Upper lobe of left lung (tissue), 6 donors: ENCODE measurements at regions not wholly inside any gene's neighbourhood (a gene's known extent, or its start where the extent isn't known, plus 50 kb on each side); places are given as distances from the start of the nearest gene placed in this dataset.

Experiments used
- ATAC-seq, 2 donors: fragments of 200-7000 bp; cut with Tn5 transposase; one replicate each; pipeline ENCODE4 v1.9.1; 2022; ENCODE audit warnings: mild to moderate bottlenecking in 2 of 2, moderate library complexity in 2 of 2; ENCODE audit not compliant: low FRiP score in 2 of 2
- DNase-seq, 2 donors: peaks; one replicate each; pipeline ENCODE4 v3.0.0-alpha.2; 2019 to 2020
- H3K27ac ChIP-seq, 4 donors: fragments of 200-600 bp; sonication (generic); one replicate each; pipeline ENCODE4 v1.5.1; 2016 to 2019
- H3K27me3 ChIP-seq, 4 donors: fragments of 200-600 bp; sonication (generic); one replicate each; pipeline ENCODE4 v1.5.1; 2017 to 2019
- H3K36me3 ChIP-seq, 4 donors: fragments of 200-600 bp; sonication (generic); one replicate each; pipeline ENCODE4 v1.5.1; 2016 to 2019
- H3K4me1 ChIP-seq, 4 donors: fragments of 200-600 bp; sonication (generic); one replicate each; pipeline ENCODE4 v1.5.1; 2018 to 2019
- H3K4me3 ChIP-seq, 4 donors: fragments of 200-600 bp; sonication (generic); one replicate each; pipeline ENCODE4 v1.5.1; 2017 to 2019; ENCODE audit warnings: mild to moderate bottlenecking in 2 of 4, moderate library complexity in 1 of 4
- H3K9me3 ChIP-seq, 4 donors: fragments of 200-600 bp; sonication (generic); one replicate each; pipeline ENCODE4 v1.5.1; 2018 to 2019
- EP300 ChIP-seq, 4 donors: sonication (generic); formaldehyde crosslinking; IDR thresholded peaks; one replicate each; pipeline ENCODE4 v1.5.1; 2017; ENCODE audit warnings: antibody characterized with exemption in 4 of 4, control low read depth in 2 of 4
- POLR2A ChIP-seq, 4 donors: fragments of 450-650 bp; IDR thresholded peaks; one replicate each; pipeline ENCODE4 v1.5.1; 2016 to 2017; ENCODE audit warnings: antibody characterized with exemption in 4 of 4, mild to moderate bottlenecking in 2 of 4
- POLR2AphosphoS5 ChIP-seq, 2 donors: sonication (generic); formaldehyde crosslinking; IDR thresholded peaks; one replicate each; pipeline ENCODE4 v1.5.1; 2017; ENCODE audit warnings: antibody characterized with exemption in 2 of 2
- WGBS, 2 donors: methylation state at CpG; one replicate each; pipeline ENCODE4 v1.1.5; 2017 to 2018; 5-methylcytosine and 5-hydroxymethylcytosine counted together
- TF ChIP-seq, protein P1 (sequence below), 6 experiments: fragments of 450-650 bp in 4 of 6; fragments of 200-600 bp in 2 of 6; sonication (generic) in 2 of 6; IDR thresholded peaks; one replicate each; pipeline ENCODE4 v1.5.1; 2016 to 2019; ENCODE audit warnings: antibody characterized with exemption in 6 of 6
- donor health status: DM: no; HTN: no; CAD: no; lungs with moderate emphysema.
- donor health status: DM: no; HTN: yes; CAD: no; lungs with severe emphysema.

- ATAC-seq (no peak), DNase-seq (no peak)
- Histone ChIP-seq H3K27me3 (no peaks in the 10 kb centered on the region), H3K4me3 (no peak overlapping the region), H3K4me1 (no peaks in the 10 kb centered on the region), H3K27ac (no peak overlapping the region), H3K9me3 (no peaks in the 10 kb centered on the region), H3K36me3 (no peaks in the 10 kb centered on the region)
- 76 to 77% methylated on average over 3 of the region's 3 CpGs for WGBS, 2 donors
- TF ChIP-seq EP300 (IDR thresholded peaks at IDR 0.05): no peak
- TF ChIP-seq, protein P1, sequence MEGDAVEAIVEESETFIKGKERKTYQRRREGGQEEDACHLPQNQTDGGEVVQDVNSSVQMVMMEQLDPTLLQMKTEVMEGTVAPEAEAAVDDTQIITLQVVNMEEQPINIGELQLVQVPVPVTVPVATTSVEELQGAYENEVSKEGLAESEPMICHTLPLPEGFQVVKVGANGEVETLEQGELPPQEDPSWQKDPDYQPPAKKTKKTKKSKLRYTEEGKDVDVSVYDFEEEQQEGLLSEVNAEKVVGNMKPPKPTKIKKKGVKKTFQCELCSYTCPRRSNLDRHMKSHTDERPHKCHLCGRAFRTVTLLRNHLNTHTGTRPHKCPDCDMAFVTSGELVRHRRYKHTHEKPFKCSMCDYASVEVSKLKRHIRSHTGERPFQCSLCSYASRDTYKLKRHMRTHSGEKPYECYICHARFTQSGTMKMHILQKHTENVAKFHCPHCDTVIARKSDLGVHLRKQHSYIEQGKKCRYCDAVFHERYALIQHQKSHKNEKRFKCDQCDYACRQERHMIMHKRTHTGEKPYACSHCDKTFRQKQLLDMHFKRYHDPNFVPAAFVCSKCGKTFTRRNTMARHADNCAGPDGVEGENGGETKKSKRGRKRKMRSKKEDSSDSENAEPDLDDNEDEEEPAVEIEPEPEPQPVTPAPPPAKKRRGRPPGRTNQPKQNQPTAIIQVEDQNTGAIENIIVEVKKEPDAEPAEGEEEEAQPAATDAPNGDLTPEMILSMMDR (IDR thresholded peaks at IDR 0.05): no peak
- no peak for TF ChIP-seq POLR2A (IDR thresholded peaks at IDR 0.05)
- TF ChIP-seq POLR2AphosphoS5 (IDR thresholded peaks at IDR 0.05): no peak
Observed at GRCh38 chr6:135701426-135701825, 150.1 kb upstream of the PDE7B start.

DNA sequence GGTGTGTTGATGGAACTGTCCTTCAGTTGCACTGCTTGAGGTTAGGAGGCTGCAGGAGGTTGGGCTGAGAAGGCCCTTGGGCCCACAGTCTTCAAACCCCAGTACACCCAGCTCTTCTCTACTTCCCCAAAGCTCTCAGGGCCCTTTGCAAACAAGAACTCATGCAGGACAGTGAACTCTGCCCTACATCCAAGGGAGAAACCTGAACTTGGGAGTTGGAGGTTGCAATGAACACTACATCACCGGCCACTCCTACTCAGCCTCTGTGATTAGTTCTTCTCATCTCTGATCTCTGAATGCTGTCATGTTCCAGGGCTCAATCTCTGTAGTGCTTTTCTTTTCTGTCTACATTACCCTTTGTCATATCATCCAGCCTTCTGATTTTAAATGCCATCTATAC lies 148.5 kb upstream of the PDE7B start:
- Histone ChIP-seq H3K4me3 (no peak overlapping the region), H3K27ac (no peak overlapping the region), H3K36me3 (no peaks in the 10 kb centered on the region), H3K27me3 (no peaks in the 10 kb centered on the region), H3K4me1 (no peaks in the 10 kb centered on the region), H3K9me3 (no peaks in the 10 kb centered on the region)
- ATAC-seq: no peak
- WGBS, 2 donors: 89 to 100% methylated on average over 1 of the region's 1 CpG
- no peak for DNase-seq
- TF ChIP-seq EP300 (IDR thresholded peaks at IDR 0.05): no peak
- TF ChIP-seq POLR2A (IDR thresholded peaks at IDR 0.05): no peak
- no peak for TF ChIP-seq POLR2AphosphoS5 (IDR thresholded peaks at IDR 0.05)
- TF ChIP-seq, protein P1 (IDR thresholded peaks at IDR 0.05): no peak

- 61 to 71% methylated on average over 3 of the region's 3 CpGs for WGBS, 2 donors
- DNase-seq (no peak), ATAC-seq (peak in 1 of 2 donors; percentile 43)
- Histone ChIP-seq H3K36me3 (no peaks in the 10 kb centered on the region), H3K4me3 (no peak overlapping the region), H3K9me3 (no peaks in the 10 kb centered on the region), H3K27ac (no peak overlapping the region), H3K27me3 (no peaks in the 10 kb centered on the region), H3K4me1 (no peaks in the 10 kb centered on the region)
- TF ChIP-seq POLR2A (IDR thresholded peaks at IDR 0.05): no peak
- TF ChIP-seq, protein P1 (IDR thresholded peaks at IDR 0.05): no peak
- no peak for TF ChIP-seq EP300 (IDR thresholded peaks at IDR 0.05)
- TF ChIP-seq POLR2AphosphoS5 (IDR thresholded peaks at IDR 0.05): no peak
Observed at GRCh38 chr6:135703621-135704020, 147.9 kb upstream of the PDE7B start.

- DNase-seq: no peak
- no peaks in the 10 kb centered on the region for H3K4me1 ChIP-seq
- H3K9me3 ChIP-seq: no peaks in the 10 kb centered on the region
- TF ChIP-seq POLR2A (IDR thresholded peaks at IDR 0.05) (no peak), EP300 (IDR thresholded peaks at IDR 0.05) (no peak), POLR2AphosphoS5 (IDR thresholded peaks at IDR 0.05) (no peak)
- TF ChIP-seq, protein P1 (IDR thresholded peaks at IDR 0.05): no peak
- H3K4me3 ChIP-seq: no peak overlapping the region
- H3K27me3 ChIP-seq: no peaks in the 10 kb centered on the region
- H3K36me3 ChIP-seq: no peaks in the 10 kb centered on the region
- 89 to 90% methylated on average over 1 of the region's 1 CpG for WGBS, 2 donors
- no peak for ATAC-seq
- H3K27ac ChIP-seq: no peak overlapping the region
Observed at GRCh38 chr6:135707426-135707825, 144.1 kb upstream of the PDE7B start.

GRCh38 chr6:135710042-135710441 lies 141.5 kb upstream of the PDE7B start:
- no peak for ATAC-seq

More at GRCh38 chr6:135710042-135710441, 141.5 kb upstream of the PDE7B start:
- Histone ChIP-seq H3K27ac (no peak overlapping the region), H3K4me1 (no peaks in the 10 kb centered on the region), H3K27me3 (no peaks in the 10 kb centered on the region), H3K36me3 (no peaks in the 10 kb centered on the region), H3K9me3 (no peaks in the 10 kb centered on the region), H3K4me3 (no peak overlapping the region)
- DNase-seq: no peak
- 80 to 85% methylated on average over 5 of the region's 5 CpGs for WGBS, 2 donors
- TF ChIP-seq EP300 (IDR thresholded peaks at IDR 0.05) (no peak), POLR2AphosphoS5 (IDR thresholded peaks at IDR 0.05) (no peak), POLR2A (IDR thresholded peaks at IDR 0.05) (no peak)
- TF ChIP-seq, protein P1 (IDR thresholded peaks at IDR 0.05): no peak
